Middle frontal gyrus (tissue), 1 donor: ENCODE measurements at regions not wholly inside any gene's neighbourhood (a gene's known extent, or its start where the extent isn't known, plus 50 kb on each side); places are given as distances from the start of the nearest gene placed in this dataset.

Source experiments
- DNase-seq: peaks from one replicate; pipeline ENCODE4 v3.0.0-alpha.2; 2015; ENCODE audit warnings: low spot score; ENCODE audit errors: extremely low spot score

DNA sequence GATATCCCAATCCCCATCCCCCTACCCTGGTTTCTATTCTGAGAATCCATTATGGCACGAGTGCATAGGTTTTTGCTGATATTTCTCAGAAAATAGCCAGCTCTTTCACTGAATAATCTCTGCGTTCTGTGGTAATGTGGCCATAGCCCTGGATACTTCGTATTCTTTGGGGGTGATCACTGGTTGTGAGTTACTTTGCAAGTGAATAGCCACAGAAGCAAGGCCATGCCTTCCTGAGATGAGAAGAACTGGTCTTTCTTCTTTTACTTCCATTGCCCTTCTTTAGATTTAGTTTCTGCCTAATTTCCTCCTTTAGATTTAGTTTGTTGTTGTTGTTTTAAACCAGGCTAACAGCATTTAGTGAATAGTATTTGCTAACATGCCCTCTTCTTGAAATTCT is 323.4 kb downstream of the CDC14C start:
- no peak for DNase-seq

- DNase-seq, result no peak
Measured at GRCh38 chr7:49255054-49255453, 330.7 kb downstream of the CDC14C start.

GRCh38 chr7:49260538-49260937 is 336.2 kb downstream of the CDC14C start:
- no peak for DNase-seq

DNA sequence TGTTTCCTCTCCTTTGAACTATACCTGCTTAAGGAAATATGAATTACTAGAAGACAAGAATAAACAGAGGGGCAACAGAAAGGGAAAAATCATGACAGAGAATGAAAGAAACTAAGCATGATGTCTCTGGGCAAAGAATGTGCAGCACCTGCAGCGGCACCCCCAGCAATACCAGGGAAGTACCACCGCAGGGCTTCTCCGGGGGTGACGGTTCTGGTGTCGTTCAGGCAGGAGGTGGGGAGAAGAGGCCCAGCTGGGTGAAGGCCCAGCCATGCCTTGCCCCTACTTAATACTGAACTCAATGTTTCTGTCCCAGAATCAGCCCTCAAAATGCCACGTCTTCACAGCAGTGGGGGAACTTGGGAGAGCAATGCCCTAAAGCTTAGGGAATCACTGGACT is 337.6 kb downstream of the CDC14C start:
- DNase-seq, result no peak

DNA sequence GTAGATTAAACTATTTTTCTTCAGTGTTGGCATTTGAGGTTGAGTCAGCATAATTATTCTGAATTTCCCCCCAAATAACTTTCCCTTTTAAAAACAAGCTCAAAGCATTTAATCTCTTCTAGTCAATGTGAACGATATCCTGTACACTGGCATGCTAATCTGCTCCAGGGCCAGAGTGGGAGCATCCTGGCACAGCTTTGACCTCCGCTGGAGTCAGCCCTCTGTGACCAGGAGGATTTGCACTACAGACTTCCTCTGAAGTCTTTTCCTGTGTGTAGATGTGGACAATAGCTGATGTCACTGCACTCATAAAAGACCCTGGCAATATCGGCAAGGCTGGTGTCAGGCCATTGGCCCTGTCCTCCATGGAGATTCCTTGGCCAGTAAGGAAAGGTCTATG is 340.2 kb downstream of the CDC14C start:
- no peak for DNase-seq

DNA sequence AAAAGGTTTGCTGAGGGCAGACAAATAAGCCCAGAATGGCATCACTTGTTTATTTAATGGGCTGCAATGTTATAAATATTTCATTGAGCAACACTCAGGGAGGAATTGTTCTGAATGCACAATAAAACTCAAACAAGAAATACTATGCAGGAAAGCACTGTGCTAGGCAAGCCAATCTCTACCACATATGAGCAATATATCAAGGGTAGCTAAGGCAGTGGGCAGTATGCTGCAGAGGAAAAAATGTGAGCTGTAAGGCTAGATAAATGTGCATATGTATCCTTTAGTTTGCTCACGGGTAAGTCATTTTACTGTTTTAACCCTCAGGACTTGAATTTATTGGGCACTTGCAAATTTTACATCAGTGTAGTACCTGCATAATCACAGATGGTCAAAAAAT is 349.6 kb downstream of the CDC14C start:
- DNase-seq, result no peak

- no peak for DNase-seq
Measured at GRCh38 chr7:49279891-49280290, 355.5 kb downstream of the CDC14C start.

DNA sequence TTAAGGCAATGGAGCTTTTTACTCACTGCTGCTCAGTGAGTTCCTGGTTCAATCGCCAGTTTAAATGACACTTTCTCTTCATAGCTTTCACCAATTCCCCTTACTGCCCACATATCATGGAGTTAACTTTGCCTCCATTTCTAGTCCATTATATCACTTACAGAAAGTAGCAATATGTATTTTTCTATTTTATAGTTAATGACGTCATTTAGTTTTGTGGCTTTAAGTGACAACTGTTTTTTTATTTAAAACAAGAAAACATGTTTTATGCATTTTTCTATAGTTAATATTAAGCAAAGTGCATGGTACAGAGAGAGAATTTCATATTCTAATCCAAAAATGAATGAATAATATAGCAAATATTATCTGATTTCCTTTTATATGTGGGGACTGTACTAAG is 363.3 kb downstream of the CDC14C start:
- DNase-seq, result no peak

GRCh38 chr7:49294611-49295010 is 370.3 kb downstream of the CDC14C start:
- no peak for DNase-seq

GRCh38 chr7:49295146-49295545 is 370.8 kb downstream of the CDC14C start:
- DNase-seq, result peak; percentile 50

DNA sequence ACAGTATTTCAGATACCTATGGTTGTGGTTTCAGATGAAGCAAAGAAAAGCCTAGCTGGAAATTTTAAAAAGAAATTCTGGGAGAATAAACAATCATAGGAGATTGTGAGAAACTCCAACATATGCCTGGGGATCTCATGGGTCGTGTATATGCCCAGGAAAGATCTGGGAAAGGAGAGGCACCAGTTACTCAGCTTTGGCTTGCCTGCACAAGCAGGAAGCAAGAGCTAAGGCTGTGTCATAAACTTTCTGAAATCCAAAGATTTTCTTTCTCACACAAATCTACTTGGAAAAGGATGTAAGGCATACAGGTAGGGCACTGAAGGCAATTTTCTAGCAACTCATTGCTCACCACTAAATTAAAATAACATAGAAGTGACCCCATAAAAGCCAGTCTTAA is 373.6 kb downstream of the CDC14C start:
- no peak for DNase-seq

DNA sequence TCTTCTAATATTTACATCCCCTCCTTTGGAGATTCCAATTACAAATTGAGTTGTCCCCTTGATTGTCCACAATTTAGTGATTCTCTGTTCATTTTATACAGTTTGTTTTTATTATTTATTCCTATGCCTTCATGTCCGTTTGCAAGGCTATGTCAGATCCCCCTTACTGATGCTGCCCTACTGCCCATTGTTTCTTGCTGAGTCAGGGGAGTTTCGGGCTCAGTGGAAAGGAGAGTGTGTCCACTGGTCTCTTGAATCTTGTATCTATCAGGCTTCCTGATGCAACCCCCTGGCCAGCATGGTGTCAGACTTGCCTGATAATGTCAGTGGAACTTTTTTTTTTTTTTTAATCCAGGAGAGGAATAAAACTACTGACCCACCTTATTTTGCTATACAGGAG is 384.4 kb downstream of the CDC14C start:
- DNase-seq, result no peak

DNA sequence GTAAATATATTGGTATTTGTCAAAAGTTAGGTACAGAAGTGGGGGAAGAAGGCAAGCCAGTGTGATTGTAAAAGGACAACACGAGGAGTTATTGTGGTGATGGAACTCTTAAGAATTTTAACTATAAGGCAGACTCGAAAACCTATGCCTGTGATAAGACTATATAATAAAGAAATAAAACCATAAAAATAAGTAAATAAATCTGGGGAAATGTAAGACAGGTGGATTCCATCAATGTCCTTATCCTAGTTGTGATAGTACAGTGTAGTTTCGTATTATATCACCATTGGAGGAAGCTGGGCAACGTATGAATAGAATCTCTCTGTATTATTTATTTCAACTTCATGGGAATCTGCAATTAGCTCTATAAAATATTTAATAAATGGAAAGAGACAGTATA is 395.7 kb downstream of the CDC14C start:
- no peak for DNase-seq

DNA sequence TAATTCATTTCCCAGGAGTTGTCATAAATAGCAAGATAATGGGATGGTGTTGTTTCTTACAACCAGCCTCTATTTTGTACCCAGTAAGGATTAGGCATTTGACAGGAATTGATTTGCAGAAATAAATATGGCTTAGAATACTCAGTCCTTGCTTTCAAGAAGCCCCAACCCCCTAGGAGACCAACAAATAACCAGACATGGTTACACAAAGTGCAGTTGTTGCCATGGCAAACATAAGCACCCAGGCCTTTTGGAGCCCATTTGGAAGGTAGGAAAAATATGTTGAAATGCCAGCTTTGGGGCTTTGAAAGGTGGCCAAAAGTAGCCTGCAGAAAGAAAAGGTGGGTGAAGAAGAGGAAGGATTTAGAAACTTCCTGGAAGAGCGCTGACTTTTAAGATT is 397.5 kb downstream of the CDC14C start:
- DNase-seq, result no peak

DNA sequence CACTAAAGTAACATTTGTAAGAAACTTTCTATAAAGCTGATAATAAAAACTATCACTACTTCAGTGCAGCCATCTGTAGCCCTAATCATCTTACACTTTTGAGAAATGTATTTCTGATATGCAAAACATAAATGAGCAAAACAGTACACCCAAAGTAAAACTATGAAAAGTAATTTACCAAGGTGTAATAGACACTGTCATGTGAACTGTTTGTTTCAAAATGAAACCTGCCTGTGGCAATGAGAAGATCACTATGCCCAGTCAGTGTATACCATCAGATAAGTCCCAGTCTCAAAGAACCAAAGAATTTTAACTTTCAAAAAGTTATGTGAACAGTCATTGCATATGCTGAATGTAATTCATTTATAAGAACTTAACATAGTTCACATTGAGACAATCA is 398.1 kb downstream of the CDC14C start:
- no peak for DNase-seq

- DNase-seq, result no peak
Measured at GRCh38 chr7:49324040-49324439, 399.7 kb downstream of the CDC14C start.

DNA sequence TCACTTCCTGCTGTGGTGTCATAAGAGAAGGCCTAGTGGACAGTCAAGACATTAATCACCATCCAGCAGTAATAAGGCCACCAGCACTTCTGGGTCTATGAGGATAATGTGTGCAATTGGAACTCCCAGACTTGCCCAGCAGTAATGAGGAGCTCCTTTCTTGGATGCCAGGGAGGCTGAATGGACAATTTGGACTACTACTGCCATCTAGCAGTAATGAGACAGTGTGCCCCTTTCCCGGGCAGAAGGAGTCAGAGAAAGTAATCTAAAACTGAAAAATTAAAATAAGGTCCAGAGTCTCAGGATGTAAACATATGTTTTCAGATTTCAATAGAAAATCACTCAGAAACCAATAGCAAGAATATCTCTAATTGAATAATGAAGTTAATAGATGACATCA is 400.4 kb downstream of the CDC14C start:
- DNase-seq, result no peak

DNA sequence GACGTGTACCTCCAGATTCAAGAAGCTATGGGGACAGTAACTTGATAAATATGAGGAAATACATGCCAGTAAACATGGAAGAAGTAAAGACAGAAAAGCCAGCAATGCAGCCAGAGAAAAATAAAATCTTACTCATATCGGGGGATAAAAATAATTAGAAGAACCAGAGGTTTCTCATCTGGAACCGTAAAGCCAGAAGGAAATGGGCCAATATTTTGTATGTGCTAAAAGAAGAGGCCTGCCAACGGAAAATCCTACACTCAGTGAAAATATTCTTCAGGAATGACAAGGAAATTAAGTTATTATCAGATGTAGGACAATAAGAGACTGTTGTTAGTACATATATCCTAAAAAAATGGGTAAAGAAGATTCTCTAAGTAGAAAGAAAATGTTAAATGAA is 401.2 kb downstream of the CDC14C start:
- DNase-seq, result no peak

DNA sequence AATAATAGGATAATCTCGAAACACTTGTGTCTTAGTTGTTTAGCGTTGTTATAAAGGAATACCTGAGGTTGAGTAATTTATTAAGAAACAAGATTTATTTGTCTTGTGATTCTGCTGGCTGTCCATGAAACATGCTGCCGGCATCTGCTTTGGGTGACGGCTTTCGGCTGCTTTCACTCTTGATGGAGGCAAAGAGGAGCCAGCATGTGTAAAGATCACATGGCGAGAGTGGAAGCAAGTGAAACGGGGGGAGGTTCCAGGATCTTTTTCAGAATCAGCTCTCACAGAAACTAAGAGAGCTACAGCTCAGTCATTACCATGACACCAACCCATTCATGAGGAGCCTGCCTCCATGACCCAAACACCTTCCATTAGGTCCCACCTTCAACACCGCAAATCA is 402.8 kb downstream of the CDC14C start:
- DNase-seq, result no peak

DNA sequence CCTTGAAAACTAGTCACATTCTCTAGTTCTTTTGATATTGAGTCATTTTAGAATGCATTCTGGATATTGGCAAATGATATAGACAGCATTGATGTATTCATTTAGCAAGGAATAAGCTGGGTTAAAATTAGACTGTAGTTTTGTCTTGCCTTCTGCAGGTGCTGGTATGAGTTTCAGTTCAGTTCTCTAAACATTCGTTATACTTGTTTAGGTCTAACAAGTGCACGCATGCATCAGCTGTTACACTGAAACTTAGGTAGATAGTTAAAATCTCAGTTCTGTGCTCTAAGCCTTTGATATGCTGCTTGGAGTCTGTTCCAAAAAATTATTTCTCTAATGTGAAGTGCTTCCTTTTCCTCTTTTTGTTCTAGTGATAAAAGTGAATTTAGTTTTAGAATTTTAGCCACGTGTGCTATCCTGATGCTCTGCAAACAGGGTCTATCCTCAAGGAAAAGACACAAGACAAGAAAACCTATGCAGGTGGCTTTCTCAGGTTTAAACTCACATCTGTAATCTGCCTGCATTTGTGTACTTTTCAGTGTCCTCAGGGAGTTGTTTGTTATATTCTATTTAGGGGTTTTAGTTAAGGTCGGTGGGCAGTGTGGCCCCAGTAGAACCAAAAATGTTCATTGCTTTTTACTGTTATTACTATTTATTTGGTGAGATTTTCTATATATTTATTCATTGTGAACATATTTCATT is 409.0 kb downstream of the CDC14C start:
- DNase-seq, result no peak

GRCh38 chr7:49341849-49342248 is 417.5 kb downstream of the CDC14C start:
- DNase-seq, result no peak

DNA sequence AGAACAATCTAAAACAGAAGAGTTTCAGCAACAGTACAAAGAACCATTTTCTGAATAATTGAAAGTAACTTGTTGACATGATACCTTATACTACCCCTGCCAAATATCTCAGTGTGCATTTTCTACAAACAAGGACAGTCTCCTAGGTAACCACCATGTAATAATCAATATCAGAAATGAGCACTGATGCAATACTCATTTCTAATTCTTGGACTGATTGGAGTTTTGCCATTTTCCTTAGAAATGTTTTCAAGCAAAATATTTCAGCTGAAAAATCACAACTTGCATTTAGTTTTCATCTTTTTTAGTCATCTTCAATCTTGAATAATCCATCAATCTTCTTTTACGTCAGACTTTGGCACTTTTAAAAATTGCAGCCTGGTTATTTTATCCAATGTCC is 420.2 kb downstream of the CDC14C start:
- DNase-seq, result no peak

GRCh38 chr7:49346195-49346899 is 422.0 kb downstream of the CDC14C start:
- peak; percentile 28 for DNase-seq
